Activated B cell treated with CpG ODN at 0.5 μM for 24 hours (primary cell): ENCODE measurements at regions not wholly inside any gene's neighbourhood (a gene's known extent, or its start where the extent isn't known, plus 50 kb on each side); places are given as distances from the start of the nearest gene placed in this dataset.

ENCODE experiments used
- ATAC-seq: fragments of 200-7000 bp; cut with Tn5 transposase; one replicate; pipeline ENCODE4 v1.10.0; 2021; ENCODE audit warnings: low read depth, mild to moderate bottlenecking, moderate library complexity
- CTCF ChIA-PET: fragments of 350-600 bp; sonication (Branson Sonifier 250); formaldehyde crosslinking; loops from one replicate; lab custom pipeline; 2021; ENCODE audit warnings: antibody characterized with exemption; lab: Charles Lee
- POLR2A ChIA-PET: fragments of 350-600 bp; sonication (Branson Sonifier 250); formaldehyde crosslinking; loops from one replicate; lab custom pipeline; 2021; ENCODE audit warnings: antibody characterized with exemption; lab: Charles Lee
- DNase-seq: peaks from one replicate; pipeline ENCODE4 v3.0.0; 2022
- H3K27ac Mint-ChIP-seq: one replicate; pipeline ENCODE4 v1.8.0; 2020; ENCODE audit warnings: mixed read lengths
- H3K27me3 Mint-ChIP-seq: one replicate; pipeline ENCODE4 v1.8.0; 2021; ENCODE audit warnings: mixed read lengths
- H3K36me3 Mint-ChIP-seq: one replicate; pipeline ENCODE4 v1.8.0; 2021; ENCODE audit warnings: low read depth, mixed read lengths
- H3K4me1 Mint-ChIP-seq: one replicate; pipeline ENCODE4 v1.8.0; 2021; ENCODE audit warnings: mixed read lengths
- H3K4me3 Mint-ChIP-seq: one replicate; pipeline ENCODE4 v1.8.0; 2020; ENCODE audit warnings: mild to moderate bottlenecking, mixed read lengths
- H3K9me3 Mint-ChIP-seq: one replicate; pipeline ENCODE4 v1.8.0; 2020; ENCODE audit warnings: mixed read lengths
- CTCF ChIP-seq: fragments of 200-600 bp; IDR thresholded peaks from one replicate; pipeline ENCODE4 v1.8.0; 2022; ENCODE audit warnings: antibody characterized with exemption, mild to moderate bottlenecking
- intact Hi-C: fragments of 100-400 bp; cut with micrococcal nuclease; formaldehyde crosslinking; loops from one replicate; pipeline ENCODE4 v1.15.1; 2024

- Mint-ChIP-seq H3K4me3 (no peak overlapping the region), H3K9me3 (peaks cover 7% of the 10 kb centered on the region), H3K4me1 (no peaks in the 10 kb centered on the region), H3K36me3 (no peaks in the 10 kb centered on the region), H3K27ac (no peak overlapping the region), H3K27me3 (no peaks in the 10 kb centered on the region)
- intact Hi-C loops, result no loop called here
- no peak for TF ChIP-seq CTCF
- ATAC-seq (no peak), DNase-seq (no peak)
- ChIA-PET CTCF (no interaction called here), POLR2A (no interaction called here)
These were observed 262.1 kb upstream of the MEIS2 start for GRCh38 chr15:37362414-37362813.

GRCh38 chr15:37368961-37369360, 268.6 kb upstream of the MEIS2 start:
- H3K4me3 Mint-ChIP-seq, result no peak overlapping the region
- TF ChIP-seq CTCF, result no peak
- ATAC-seq (no peak), DNase-seq (no peak)
- H3K4me1 Mint-ChIP-seq, result no peaks in the 10 kb centered on the region
- no peak overlapping the region for H3K27ac Mint-ChIP-seq
- H3K27me3 Mint-ChIP-seq, result no peaks in the 10 kb centered on the region
- ChIA-PET POLR2A (no interaction called here), CTCF (no interaction called here)
- peaks cover 13% of the 10 kb centered on the region for H3K9me3 Mint-ChIP-seq
- intact Hi-C loops, result no loop called here
- H3K36me3 Mint-ChIP-seq, result no peaks in the 10 kb centered on the region

GRCh38 chr15:37370941-37371340, 270.6 kb upstream of the MEIS2 start:
- Mint-ChIP-seq H3K27ac (no peak overlapping the region), H3K9me3 (peaks cover 10% of the 10 kb centered on the region), H3K36me3 (no peaks in the 10 kb centered on the region), H3K27me3 (no peaks in the 10 kb centered on the region), H3K4me1 (no peaks in the 10 kb centered on the region), H3K4me3 (no peak overlapping the region)
- POLR2A ChIA-PET, result no interaction called here
- intact Hi-C loops, result no loop called here
- no peak for TF ChIP-seq CTCF
- CTCF ChIA-PET, result no interaction called here
- DNase-seq (no peak), ATAC-seq (no peak)

GRCh38 chr15:37372064-37372463, 271.7 kb upstream of the MEIS2 start:
- CTCF ChIA-PET, result no interaction called here
- DNase-seq, result no peak
- H3K27ac Mint-ChIP-seq, result no peak overlapping the region
- H3K27me3 Mint-ChIP-seq, result no peaks in the 10 kb centered on the region
- POLR2A ChIA-PET, result no interaction called here
- H3K36me3 Mint-ChIP-seq, result no peaks in the 10 kb centered on the region
- ATAC-seq, result no peak
- TF ChIP-seq CTCF, result no peak
- intact Hi-C loops, result no loop called here
- H3K4me1 Mint-ChIP-seq, result no peaks in the 10 kb centered on the region
- H3K9me3 Mint-ChIP-seq, result peaks cover 9% of the 10 kb centered on the region
- H3K4me3 Mint-ChIP-seq, result no peak overlapping the region

GRCh38 chr15:37375519-37375918, 275.2 kb upstream of the MEIS2 start:
- Mint-ChIP-seq H3K36me3 (no peaks in the 10 kb centered on the region), H3K27me3 (no peaks in the 10 kb centered on the region), H3K4me3 (no peak overlapping the region), H3K4me1 (no peaks in the 10 kb centered on the region), H3K27ac (no peak overlapping the region), H3K9me3 (peaks cover 8% of the 10 kb centered on the region)
- no peak for DNase-seq
- no peak for ATAC-seq
- ChIA-PET CTCF (no interaction called here), POLR2A (no interaction called here)
- intact Hi-C loops, result no loop called here
- TF ChIP-seq CTCF, result no peak
